Mucosa of descending colon (tissue), 3 donors: ENCODE measurements at regions not wholly inside any gene's neighbourhood (a gene's known extent, or its start where the extent isn't known, plus 50 kb on each side); places are given as distances from the start of the nearest gene placed in this dataset.

ENCODE experiments used
- ATAC-seq: fragments of 200-7000 bp; cut with Tn5 transposase; one replicate; pipeline ENCODE4 v1.9.1; 2020; ENCODE audit warnings: mild to moderate bottlenecking, moderate library complexity
- DNase-seq, 3 donors: peaks; one replicate each; pipeline ENCODE4 v3.0.0-alpha.2; 2020
- H3K36me3 ChIP-seq: fragments of 200-600 bp; one replicate; pipeline ENCODE4 v1.8.0; 2021; ENCODE audit warnings: low read depth, mild to moderate bottlenecking
- H3K4me1 ChIP-seq: fragments of 200-600 bp; one replicate; pipeline ENCODE4 v1.8.0; 2021; ENCODE audit warnings: low read depth, mild to moderate bottlenecking
- H3K4me3 ChIP-seq: fragments of 200-600 bp; one replicate; pipeline ENCODE4 v1.8.0; 2021; ENCODE audit warnings: mild to moderate bottlenecking
- H3K9me3 ChIP-seq: fragments of 200-600 bp; one replicate; pipeline ENCODE4 v1.8.0; 2021; ENCODE audit warnings: mild to moderate bottlenecking
- CTCF ChIP-seq: fragments of 200-600 bp; IDR thresholded peaks from one replicate; pipeline ENCODE4 v1.8.0; 2022; ENCODE audit warnings: antibody characterized with exemption, mild to moderate bottlenecking
- intact Hi-C, 2 donors: fragments of 100-400 bp; cut with DNase I in 1 of 2; cut with micrococcal nuclease in 1 of 2; formaldehyde crosslinking; loops; one replicate each; pipeline versions ENCODE4 v1.11.0 to v1.11.1; 2022; cut with DNase I, micrococcal nuclease
- donor health status: DM: no; HTN: no; CAD: no; lungs with moderate emphysema.
- donor health status: DM: no; HTN: no; CAD: no.
- donor health status: DM: no; HTN: yes; CAD: no.

GRCh38 chr1:201633297-201633696 is 94.4 kb downstream of the NAV1 start:
- no peak for TF ChIP-seq CTCF
- Histone ChIP-seq H3K9me3 (no peaks in the 10 kb centered on the region), H3K4me3 (no peak overlapping the region), H3K36me3 (no peaks in the 10 kb centered on the region), H3K4me1 (peaks cover 18% of the 10 kb centered on the region)
- intact Hi-C loops: no loop called here
- DNase-seq (no peak), ATAC-seq (peak; percentile 17)

GRCh38 chr1:201633811-201634210 is 94.9 kb downstream of the NAV1 start:
- H3K4me3 ChIP-seq: no peak overlapping the region
- ATAC-seq (no peak), DNase-seq (no peak)
- intact Hi-C loops: no loop called here
- peaks cover 13% of the 10 kb centered on the region for H3K4me1 ChIP-seq
- no peak for TF ChIP-seq CTCF
- H3K36me3 ChIP-seq: no peaks in the 10 kb centered on the region
- H3K9me3 ChIP-seq: no peaks in the 10 kb centered on the region

- no peak for DNase-seq
- TF ChIP-seq CTCF: no peak
- ATAC-seq: no peak
- peaks cover 11% of the 10 kb centered on the region for H3K4me1 ChIP-seq
- no peak overlapping the region for H3K4me3 ChIP-seq
- intact Hi-C loops: no loop called here
- no peaks in the 10 kb centered on the region for H3K36me3 ChIP-seq
- no peaks in the 10 kb centered on the region for H3K9me3 ChIP-seq
Observed at GRCh38 chr1:201634261-201634660, 95.3 kb downstream of the NAV1 start.

GRCh38 chr1:201636097-201636496 is 97.2 kb downstream of the NAV1 start:
- Histone ChIP-seq H3K4me3 (no peak overlapping the region), H3K9me3 (no peaks in the 10 kb centered on the region), H3K36me3 (no peaks in the 10 kb centered on the region), H3K4me1 (peaks cover 11% of the 10 kb centered on the region)
- DNase-seq (no peak), ATAC-seq (no peak)
- TF ChIP-seq CTCF: no peak
- intact Hi-C loops: no loop called here

- intact Hi-C loops: no loop called here
- DNase-seq (no peak), ATAC-seq (no peak)
- H3K4me1 ChIP-seq: peaks cover 11% of the 10 kb centered on the region
- no peaks in the 10 kb centered on the region for H3K9me3 ChIP-seq
- H3K36me3 ChIP-seq: no peaks in the 10 kb centered on the region
- no peak for TF ChIP-seq CTCF
- H3K4me3 ChIP-seq: no peak overlapping the region
Observed at GRCh38 chr1:201636510-201636971, 97.6 kb downstream of the NAV1 start.
